ENCODE measurements at regions not wholly inside any gene's neighbourhood (a gene's known extent, or its start where the extent isn't known, plus 50 kb on each side); places are given as distances from the start of the nearest gene placed in this dataset.

DNA sequence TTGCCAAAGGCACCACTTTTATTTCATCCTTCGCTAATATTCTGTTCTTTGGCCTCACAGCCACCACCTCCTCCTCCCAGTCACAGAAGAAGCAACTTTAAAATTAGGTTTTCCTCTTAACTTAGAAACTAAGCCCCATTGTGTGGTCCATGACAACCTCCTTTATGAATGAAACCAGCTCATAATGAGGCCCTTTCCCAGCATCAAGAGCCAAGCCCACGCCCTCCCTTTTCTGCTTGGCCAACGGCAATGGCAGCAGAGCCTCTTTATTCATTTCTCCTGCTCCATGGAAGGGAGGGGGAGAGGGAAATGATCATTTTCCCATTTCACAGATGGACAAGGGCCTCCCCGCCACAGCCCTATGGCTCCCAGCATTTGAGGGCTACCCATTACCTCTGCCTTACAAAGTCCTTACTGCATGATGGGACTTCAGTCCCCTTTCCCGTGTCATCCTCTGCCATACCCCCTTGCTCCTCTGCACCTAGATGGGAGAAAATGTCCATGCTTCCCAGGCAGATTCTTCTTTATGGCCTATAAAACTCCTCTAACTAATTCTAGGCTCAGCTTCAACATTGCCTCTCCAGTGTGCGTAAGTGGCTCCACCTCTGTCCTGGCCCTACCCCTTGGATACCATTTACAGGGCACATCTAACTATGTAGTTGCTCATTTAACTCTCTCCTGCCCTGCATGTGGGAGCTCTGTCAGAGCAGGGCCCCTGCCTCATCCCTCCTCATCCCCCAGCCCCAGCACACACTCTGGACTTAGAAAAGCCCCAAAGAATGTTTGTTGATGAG is 475.5 kb downstream of the RPS24 start:
- Histone ChIP-seq H3K27ac (ENCODE audit: low read depth, low read length) (no peak overlapping the region), H3K9ac (ENCODE audit: low read depth, low read length) (no peak overlapping the region), H3K4me1 (ENCODE audit: control insufficient read depth, insufficient read depth, low read length) (no peaks in the 10 kb centered on the region), H3K9me3 (ENCODE audit: control insufficient read depth, insufficient read depth, low read length) (no peaks in the 10 kb centered on the region), H3K27me3 (ENCODE audit: control insufficient read depth, insufficient read depth, low read length) (no peaks in the 10 kb centered on the region), H3K4me3 (ENCODE audit: low read depth, low read length) (no peak overlapping the region), H3K36me3 (ENCODE audit: control insufficient read depth, insufficient read depth, low read length) (no peaks in the 10 kb centered on the region)

DNA sequence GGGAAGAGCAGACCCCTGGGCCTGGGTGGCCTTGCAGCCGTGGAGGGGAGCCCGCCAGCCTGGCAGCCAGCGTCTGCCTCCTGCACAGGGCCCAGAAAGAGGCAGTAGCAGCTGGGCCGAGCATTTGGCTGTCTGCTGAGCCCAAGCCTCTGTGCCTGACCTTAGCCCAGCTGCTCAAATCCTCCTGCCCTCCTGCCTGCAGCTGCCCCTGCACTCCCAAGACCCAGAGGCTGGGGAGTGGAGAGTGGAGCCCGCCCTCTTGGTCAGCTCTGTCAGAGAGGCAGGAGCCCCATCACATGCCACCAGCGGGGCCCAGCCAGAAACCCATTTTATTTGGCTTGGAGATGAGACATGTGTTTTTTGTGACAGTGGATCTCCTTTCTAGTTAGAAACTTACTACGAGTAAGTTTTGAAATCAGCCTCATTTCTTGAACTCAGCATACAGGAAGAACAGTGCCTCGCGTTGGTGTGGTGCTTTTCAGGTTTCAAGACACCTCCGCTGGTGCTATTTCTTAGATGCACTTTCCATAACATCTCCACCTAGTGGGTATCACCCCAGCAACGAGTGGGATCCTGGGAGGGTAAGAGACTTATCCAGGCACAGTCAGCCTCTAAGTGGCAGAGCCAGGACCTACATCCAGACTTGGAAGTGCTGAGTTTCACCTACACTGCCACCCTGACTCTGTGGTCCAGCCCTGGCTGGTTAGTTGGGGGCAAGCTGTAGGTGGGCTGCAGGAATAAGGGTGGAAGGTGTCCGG is 477.1 kb downstream of the RPS24 start:
- no peaks in the 10 kb centered on the region for H3K36me3 ChIP-seq (ENCODE audit: control insufficient read depth, insufficient read depth, low read length)
- no peak overlapping the region for H3K27ac ChIP-seq (ENCODE audit: low read depth, low read length)
- no peaks in the 10 kb centered on the region for H3K27me3 ChIP-seq (ENCODE audit: control insufficient read depth, insufficient read depth, low read length)
- H3K4me1 ChIP-seq (ENCODE audit: control insufficient read depth, insufficient read depth, low read length) = no peaks in the 10 kb centered on the region
- no peaks in the 10 kb centered on the region for H3K9me3 ChIP-seq (ENCODE audit: control insufficient read depth, insufficient read depth, low read length)
- H3K9ac ChIP-seq (ENCODE audit: low read depth, low read length) = no peak overlapping the region
- H3K4me3 ChIP-seq (ENCODE audit: low read depth, low read length) = no peak overlapping the region

DNA sequence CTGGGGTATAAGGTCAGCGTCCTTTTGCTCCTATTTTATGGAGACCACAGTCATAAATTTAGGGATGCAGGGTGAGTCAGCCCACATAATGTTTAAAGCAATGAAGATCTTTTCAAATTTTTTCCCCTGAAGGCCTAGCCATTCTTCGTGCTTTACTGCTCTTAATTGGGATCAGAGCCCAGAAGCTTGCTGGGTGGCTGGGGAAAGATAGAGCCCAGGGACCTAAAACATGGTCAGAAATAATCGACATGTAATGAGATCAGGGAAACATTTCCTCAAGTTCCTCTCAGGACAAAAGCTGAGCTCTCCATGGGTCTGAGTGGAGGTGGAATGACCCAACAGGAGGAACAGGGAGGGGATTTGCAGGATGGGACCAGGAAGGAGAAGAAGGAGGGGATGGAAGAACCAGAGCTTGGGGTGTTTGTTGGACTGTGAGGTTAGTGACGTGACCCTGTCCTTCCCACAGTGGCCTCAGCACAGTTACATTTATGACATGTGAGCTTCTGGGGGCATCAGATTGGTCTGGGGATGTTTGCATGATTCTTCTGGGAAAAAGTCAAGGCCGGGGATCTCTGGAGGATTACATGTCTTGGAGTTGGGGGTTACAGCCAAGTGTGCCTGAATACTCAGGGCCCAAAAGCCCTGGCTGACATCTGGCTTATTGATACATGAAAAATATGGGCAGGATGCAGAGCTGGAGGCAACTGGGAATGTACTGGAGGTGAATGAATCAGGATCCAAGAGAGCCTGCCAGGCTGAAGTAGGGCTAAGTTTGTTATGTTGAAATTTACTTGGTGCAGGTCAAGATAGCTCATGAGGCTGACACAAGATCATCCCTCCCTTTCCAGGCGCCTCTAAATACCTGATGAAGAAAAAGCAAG is 477.9 kb downstream of the RPS24 start:
- H3K9ac ChIP-seq (ENCODE audit: low read depth, low read length) = no peak overlapping the region
- H3K4me3 ChIP-seq (ENCODE audit: low read depth, low read length) = no peak overlapping the region
- no peak overlapping the region for H3K27ac ChIP-seq (ENCODE audit: low read depth, low read length)
- H3K27me3 ChIP-seq (ENCODE audit: control insufficient read depth, insufficient read depth, low read length) = no peaks in the 10 kb centered on the region
- H3K9me3 ChIP-seq (ENCODE audit: control insufficient read depth, insufficient read depth, low read length) = no peaks in the 10 kb centered on the region
- no peaks in the 10 kb centered on the region for H3K36me3 ChIP-seq (ENCODE audit: control insufficient read depth, insufficient read depth, low read length)
- no peaks in the 10 kb centered on the region for H3K4me1 ChIP-seq (ENCODE audit: control insufficient read depth, insufficient read depth, low read length)

DNA sequence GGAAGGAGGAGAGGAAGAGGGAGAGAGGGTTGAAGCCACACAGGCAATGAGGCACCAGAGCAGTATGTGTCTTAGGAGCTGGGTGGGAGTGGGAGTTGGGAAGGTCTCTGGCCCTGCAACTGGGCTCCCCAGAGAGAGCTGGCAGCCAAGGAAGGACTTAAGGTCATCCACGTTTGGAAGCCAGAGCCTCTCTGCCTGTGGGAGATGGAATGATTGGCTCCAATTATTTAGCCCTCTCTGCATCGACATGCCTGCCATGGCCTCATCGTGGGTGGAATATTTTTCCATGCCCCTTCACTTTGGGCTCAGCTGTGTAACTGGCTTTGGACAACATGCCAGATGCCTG is 478.5 kb downstream of the RPS24 start:
- no peak overlapping the region for H3K9ac ChIP-seq (ENCODE audit: low read depth, low read length)
- no peaks in the 10 kb centered on the region for H3K4me1 ChIP-seq (ENCODE audit: control insufficient read depth, insufficient read depth, low read length)
- H3K4me3 ChIP-seq (ENCODE audit: low read depth, low read length) = no peak overlapping the region
- H3K27ac ChIP-seq (ENCODE audit: low read depth, low read length) = no peak overlapping the region
- H3K27me3 ChIP-seq (ENCODE audit: control insufficient read depth, insufficient read depth, low read length) = no peaks in the 10 kb centered on the region
- no peaks in the 10 kb centered on the region for H3K36me3 ChIP-seq (ENCODE audit: control insufficient read depth, insufficient read depth, low read length)
- H3K9me3 ChIP-seq (ENCODE audit: control insufficient read depth, insufficient read depth, low read length) = no peaks in the 10 kb centered on the region

DNA sequence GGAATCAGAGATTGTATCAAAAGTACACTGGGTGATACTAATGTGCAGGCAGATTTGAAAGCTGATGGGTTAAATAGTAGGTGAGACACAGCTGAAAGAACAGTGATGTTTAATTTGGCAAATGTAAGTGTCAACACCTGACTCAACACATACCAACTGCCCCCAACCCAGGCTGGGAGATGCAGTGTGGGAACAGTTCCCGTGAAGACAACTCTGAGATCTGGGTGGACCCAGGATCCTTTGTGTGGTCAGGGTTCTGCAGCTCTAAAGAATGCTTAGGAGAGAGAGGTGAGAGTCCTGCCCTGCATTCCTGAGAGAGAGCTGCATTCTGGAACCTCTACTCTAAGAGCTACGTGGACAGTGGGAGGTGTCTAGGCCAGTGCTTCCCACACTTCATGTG is 479.7 kb downstream of the RPS24 start:
- Histone ChIP-seq H3K4me1 (ENCODE audit: control insufficient read depth, insufficient read depth, low read length) (no peaks in the 10 kb centered on the region), H3K27ac (ENCODE audit: low read depth, low read length) (no peak overlapping the region)

DNA sequence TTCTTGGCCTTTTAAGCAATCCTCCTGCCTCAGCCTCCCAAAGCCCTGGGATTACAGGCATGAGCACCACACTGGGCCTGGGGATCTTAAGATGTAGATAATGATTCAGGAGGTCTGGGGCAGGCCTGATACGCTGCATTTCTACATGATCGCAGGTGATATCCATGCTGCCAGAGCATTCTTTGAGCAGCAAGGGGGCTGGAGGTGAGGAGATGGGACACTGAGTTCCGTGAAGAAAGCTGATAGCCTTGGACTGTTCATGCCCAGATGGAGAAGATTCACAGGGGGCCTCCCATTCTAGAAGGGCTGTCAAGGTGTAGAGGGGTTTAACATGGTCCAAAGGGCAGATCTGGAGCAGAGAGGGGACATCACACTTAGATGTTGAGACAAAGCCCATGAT is 480.3 kb downstream of the RPS24 start:
- Histone ChIP-seq H3K27me3 (ENCODE audit: control insufficient read depth, insufficient read depth, low read length) (no peaks in the 10 kb centered on the region), H3K4me3 (ENCODE audit: low read depth, low read length) (no peak overlapping the region), H3K4me1 (ENCODE audit: control insufficient read depth, insufficient read depth, low read length) (no peaks in the 10 kb centered on the region), H3K27ac (ENCODE audit: low read depth, low read length) (no peak overlapping the region), H3K9me3 (ENCODE audit: control insufficient read depth, insufficient read depth, low read length) (no peaks in the 10 kb centered on the region), H3K9ac (ENCODE audit: low read depth, low read length) (no peak overlapping the region), H3K36me3 (ENCODE audit: control insufficient read depth, insufficient read depth, low read length) (no peaks in the 10 kb centered on the region)

More for the DNA sequence above, 479.7 kb downstream of the RPS24 start:
- H3K36me3 ChIP-seq (ENCODE audit: control insufficient read depth, insufficient read depth, low read length) = no peaks in the 10 kb centered on the region
- H3K4me3 ChIP-seq (ENCODE audit: low read depth, low read length) = no peak overlapping the region
- no peaks in the 10 kb centered on the region for H3K27me3 ChIP-seq (ENCODE audit: control insufficient read depth, insufficient read depth, low read length)
- no peaks in the 10 kb centered on the region for H3K9me3 ChIP-seq (ENCODE audit: control insufficient read depth, insufficient read depth, low read length)
- H3K9ac ChIP-seq (ENCODE audit: low read depth, low read length) = no peak overlapping the region

DNA sequence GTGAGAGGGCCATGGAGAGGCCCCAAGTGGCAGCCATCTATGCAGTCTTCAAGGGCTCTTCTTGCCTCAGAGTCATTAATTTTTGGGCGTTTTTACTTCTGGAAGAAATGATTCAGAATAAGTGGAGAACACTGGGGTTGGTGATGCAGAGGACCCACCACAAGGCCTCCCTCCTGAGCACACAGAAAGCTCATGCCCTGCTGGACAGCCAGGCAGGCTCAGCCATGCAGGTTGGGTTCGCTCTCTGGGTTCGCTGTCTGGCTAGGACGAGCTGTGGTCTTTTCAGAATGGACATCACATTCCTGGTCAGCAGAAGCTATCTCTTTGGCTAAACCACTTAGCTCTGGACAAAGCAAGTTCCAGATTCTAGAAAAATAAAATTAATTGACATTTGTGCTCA is 480.8 kb downstream of the RPS24 start:
- no peaks in the 10 kb centered on the region for H3K36me3 ChIP-seq (ENCODE audit: control insufficient read depth, insufficient read depth, low read length)
- H3K27ac ChIP-seq (ENCODE audit: low read depth, low read length) = no peak overlapping the region
- H3K4me1 ChIP-seq (ENCODE audit: control insufficient read depth, insufficient read depth, low read length) = no peaks in the 10 kb centered on the region
- no peaks in the 10 kb centered on the region for H3K9me3 ChIP-seq (ENCODE audit: control insufficient read depth, insufficient read depth, low read length)
- H3K27me3 ChIP-seq (ENCODE audit: control insufficient read depth, insufficient read depth, low read length) = no peaks in the 10 kb centered on the region
- H3K4me3 ChIP-seq (ENCODE audit: low read depth, low read length) = no peak overlapping the region
- H3K9ac ChIP-seq (ENCODE audit: low read depth, low read length) = no peak overlapping the region

DNA sequence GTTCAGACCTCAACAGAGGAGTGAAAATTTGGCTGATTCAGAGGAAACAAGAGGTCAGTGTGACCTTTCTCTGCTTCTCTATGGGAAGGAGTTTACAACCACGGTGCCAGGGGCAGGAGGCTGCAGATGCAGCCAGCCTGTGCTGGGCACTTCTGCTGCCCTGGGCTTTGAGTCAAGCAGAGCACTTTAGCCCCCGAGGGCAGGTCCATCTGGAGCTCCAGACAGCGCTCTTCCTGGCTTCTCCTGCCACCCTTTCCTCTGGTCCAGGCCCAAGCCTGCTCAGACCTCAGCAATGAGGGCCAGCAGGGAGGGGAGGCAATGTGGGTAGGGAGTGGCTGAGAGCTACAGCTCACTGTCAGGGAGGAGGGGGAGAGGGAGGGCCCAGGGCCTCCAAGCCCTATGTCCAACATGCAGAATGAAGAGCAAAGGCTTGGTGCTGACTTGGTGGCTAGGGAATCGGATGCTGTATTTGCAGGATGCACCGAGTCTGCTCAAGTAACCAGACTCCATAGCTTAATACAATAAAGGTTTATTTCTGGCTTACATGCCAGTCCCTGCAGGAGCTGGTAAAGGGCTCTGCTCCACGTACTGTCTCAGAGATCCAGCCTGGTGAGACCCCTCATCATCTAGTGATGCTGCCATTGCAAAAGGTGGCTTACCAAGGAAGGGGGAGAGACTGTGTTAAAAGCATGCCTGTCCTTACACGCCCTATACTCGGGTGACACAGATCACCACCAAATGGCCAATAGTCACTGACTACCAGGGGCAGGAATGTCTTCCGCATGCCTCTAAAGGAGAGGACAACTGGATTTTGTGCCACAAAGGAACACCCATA is 481.6 kb downstream of the RPS24 start:
- Histone ChIP-seq H3K9ac (ENCODE audit: low read depth, low read length) (no peak overlapping the region), H3K4me1 (ENCODE audit: control insufficient read depth, insufficient read depth, low read length) (no peaks in the 10 kb centered on the region), H3K4me3 (ENCODE audit: low read depth, low read length) (no peak overlapping the region), H3K27me3 (ENCODE audit: control insufficient read depth, insufficient read depth, low read length) (no peaks in the 10 kb centered on the region), H3K36me3 (ENCODE audit: control insufficient read depth, insufficient read depth, low read length) (no peaks in the 10 kb centered on the region), H3K9me3 (ENCODE audit: control insufficient read depth, insufficient read depth, low read length) (no peaks in the 10 kb centered on the region), H3K27ac (ENCODE audit: low read depth, low read length) (no peak overlapping the region)

DNA sequence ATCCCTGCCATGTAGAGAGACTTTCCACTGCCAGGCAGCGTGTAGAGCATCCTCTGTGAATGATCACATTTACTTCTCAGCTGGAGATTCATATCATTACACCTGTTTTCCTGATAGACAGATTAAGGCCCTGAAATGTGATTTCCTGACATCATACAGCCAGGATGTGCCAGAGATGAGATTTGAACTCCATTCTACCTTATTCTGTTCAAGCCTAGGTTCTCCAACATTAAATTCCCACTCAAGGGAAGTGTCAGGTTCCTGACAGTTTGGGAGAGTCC is 482.1 kb downstream of the RPS24 start:
- Histone ChIP-seq H3K4me3 (ENCODE audit: low read depth, low read length) (no peak overlapping the region), H3K9me3 (ENCODE audit: control insufficient read depth, insufficient read depth, low read length) (no peaks in the 10 kb centered on the region), H3K27ac (ENCODE audit: low read depth, low read length) (no peak overlapping the region), H3K27me3 (ENCODE audit: control insufficient read depth, insufficient read depth, low read length) (no peaks in the 10 kb centered on the region), H3K36me3 (ENCODE audit: control insufficient read depth, insufficient read depth, low read length) (no peaks in the 10 kb centered on the region), H3K9ac (ENCODE audit: low read depth, low read length) (no peak overlapping the region), H3K4me1 (ENCODE audit: control insufficient read depth, insufficient read depth, low read length) (no peaks in the 10 kb centered on the region)

DNA sequence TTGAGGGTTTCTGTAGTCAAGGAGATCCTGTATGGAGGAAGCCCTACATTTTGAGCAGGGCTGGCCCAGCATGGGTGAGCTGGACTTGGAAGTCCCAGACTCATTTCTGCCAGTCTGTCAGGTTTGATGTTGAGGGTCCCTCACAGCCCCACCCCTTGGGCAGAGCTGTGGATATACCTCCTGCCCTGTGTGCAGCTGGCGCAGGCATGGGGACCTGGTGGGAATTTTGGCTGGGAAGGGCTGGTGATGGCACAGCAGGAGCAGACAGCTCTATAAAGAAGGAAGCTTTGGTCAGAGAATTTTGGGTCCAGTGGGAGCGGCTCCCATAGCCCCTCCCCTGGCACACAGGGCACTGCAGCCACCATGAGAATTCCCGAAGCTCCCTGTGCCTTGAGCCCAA is 482.6 kb downstream of the RPS24 start:
- Histone ChIP-seq H3K27me3 (ENCODE audit: control insufficient read depth, insufficient read depth, low read length) (no peaks in the 10 kb centered on the region), H3K9ac (ENCODE audit: low read depth, low read length) (no peak overlapping the region), H3K27ac (ENCODE audit: low read depth, low read length) (no peak overlapping the region), H3K4me3 (ENCODE audit: low read depth, low read length) (no peak overlapping the region), H3K9me3 (ENCODE audit: control insufficient read depth, insufficient read depth, low read length) (no peaks in the 10 kb centered on the region), H3K4me1 (ENCODE audit: control insufficient read depth, insufficient read depth, low read length) (no peaks in the 10 kb centered on the region), H3K36me3 (ENCODE audit: control insufficient read depth, insufficient read depth, low read length) (no peaks in the 10 kb centered on the region)
